HL-60 (cell line): ENCODE measurements at regions not wholly inside any gene's neighbourhood (a gene's known extent, or its start where the extent isn't known, plus 50 kb on each side); places are given as distances from the start of the nearest gene placed in this dataset.

Experiments
- DNase-seq, 2 experiments: peaks; one replicate each; pipeline ENCODE4 v3.0.0-alpha.2; 2010 to 2020; ENCODE audit warnings: low read depth in 1 of 2, low spot score in 1 of 2
- H3K27ac ChIP-seq: fragments of 250-450 bp; sonication (Bioruptor Pico); replicated peaks from 2 replicates; pipeline ENCODE4 v1.5.1; 2020; ENCODE audit warnings: mild to moderate bottlenecking, moderate library complexity
- H3K27me3 ChIP-seq: fragments of 250-450 bp; sonication (Bioruptor Pico); 2 replicates; pipeline ENCODE4 v1.5.1; 2021; ENCODE audit warnings: mild to moderate bottlenecking, moderate library complexity; ENCODE audit not compliant: insufficient read depth, poor library complexity, severe bottlenecking
- H3K4me3 ChIP-seq: replicated peaks from 2 replicates; pipeline ENCODE4 v1.5.1; 2011; ENCODE audit warnings: mild to moderate bottlenecking, control low read depth, low read length; ENCODE audit not compliant: insufficient read depth
- CTCF ChIP-seq: IDR thresholded peaks from one replicate; pipeline ENCODE4 v1.5.1; 2011; ENCODE audit warnings: low read length, control low read depth, inconsistent platforms; ENCODE audit not compliant: insufficient read depth
- GABPA ChIP-seq: IDR thresholded peaks from 2 replicates; pipeline ENCODE4 v1.6.1; 2012; ENCODE audit warnings: low read depth
- POLR2AphosphoS5 ChIP-seq: IDR thresholded peaks from 2 replicates; pipeline ENCODE4 v1.6.1; 2012; ENCODE audit warnings: low read depth
- SPI1 ChIP-seq: IDR thresholded peaks from 2 replicates; pipeline ENCODE4 v1.6.1; 2012; ENCODE audit warnings: low read depth, mild to moderate bottlenecking, borderline replicate concordance
- TF ChIP-seq, protein P1 (sequence below): IDR thresholded peaks from 2 replicates; pipeline ENCODE4 v1.6.1; 2012; ENCODE audit warnings: low read depth; ENCODE audit not compliant: insufficient replicate concordance

GRCh38 chr2:81304154-81304830, 999.7 kb upstream of the LRRTM1 start:
- Histone ChIP-seq H3K27ac (no peak overlapping the region), H3K4me3 (no peak overlapping the region), H3K27me3 (no peaks in the 10 kb centered on the region)
- no peak for TF ChIP-seq POLR2AphosphoS5
- DNase-seq, result no peak

- TF ChIP-seq GABPA, result no peak
- no peak for TF ChIP-seq SPI1
- no peak for TF ChIP-seq POLR2AphosphoS5
- TF ChIP-seq, protein P1, sequence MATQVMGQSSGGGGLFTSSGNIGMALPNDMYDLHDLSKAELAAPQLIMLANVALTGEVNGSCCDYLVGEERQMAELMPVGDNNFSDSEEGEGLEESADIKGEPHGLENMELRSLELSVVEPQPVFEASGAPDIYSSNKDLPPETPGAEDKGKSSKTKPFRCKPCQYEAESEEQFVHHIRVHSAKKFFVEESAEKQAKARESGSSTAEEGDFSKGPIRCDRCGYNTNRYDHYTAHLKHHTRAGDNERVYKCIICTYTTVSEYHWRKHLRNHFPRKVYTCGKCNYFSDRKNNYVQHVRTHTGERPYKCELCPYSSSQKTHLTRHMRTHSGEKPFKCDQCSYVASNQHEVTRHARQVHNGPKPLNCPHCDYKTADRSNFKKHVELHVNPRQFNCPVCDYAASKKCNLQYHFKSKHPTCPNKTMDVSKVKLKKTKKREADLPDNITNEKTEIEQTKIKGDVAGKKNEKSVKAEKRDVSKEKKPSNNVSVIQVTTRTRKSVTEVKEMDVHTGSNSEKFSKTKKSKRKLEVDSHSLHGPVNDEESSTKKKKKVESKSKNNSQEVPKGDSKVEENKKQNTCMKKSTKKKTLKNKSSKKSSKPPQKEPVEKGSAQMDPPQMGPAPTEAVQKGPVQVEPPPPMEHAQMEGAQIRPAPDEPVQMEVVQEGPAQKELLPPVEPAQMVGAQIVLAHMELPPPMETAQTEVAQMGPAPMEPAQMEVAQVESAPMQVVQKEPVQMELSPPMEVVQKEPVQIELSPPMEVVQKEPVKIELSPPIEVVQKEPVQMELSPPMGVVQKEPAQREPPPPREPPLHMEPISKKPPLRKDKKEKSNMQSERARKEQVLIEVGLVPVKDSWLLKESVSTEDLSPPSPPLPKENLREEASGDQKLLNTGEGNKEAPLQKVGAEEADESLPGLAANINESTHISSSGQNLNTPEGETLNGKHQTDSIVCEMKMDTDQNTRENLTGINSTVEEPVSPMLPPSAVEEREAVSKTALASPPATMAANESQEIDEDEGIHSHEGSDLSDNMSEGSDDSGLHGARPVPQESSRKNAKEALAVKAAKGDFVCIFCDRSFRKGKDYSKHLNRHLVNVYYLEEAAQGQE, result no peak
- no peak for TF ChIP-seq CTCF
- no peaks in the 10 kb centered on the region for H3K27me3 ChIP-seq
- no peak for DNase-seq
- no peak overlapping the region for H3K4me3 ChIP-seq
- H3K27ac ChIP-seq, result no peak overlapping the region
Observed at GRCh38 chr2:81303321-81303720, 998.8 kb upstream of the LRRTM1 start.

- Histone ChIP-seq H3K27ac (no peak overlapping the region), H3K4me3 (no peak overlapping the region)
- DNase-seq, result no peak
Observed at GRCh38 chr2:81299841-81300240, 995.3 kb upstream of the LRRTM1 start.

More at GRCh38 chr2:81299841-81300240, 995.3 kb upstream of the LRRTM1 start:
- no peaks in the 10 kb centered on the region for H3K27me3 ChIP-seq
- TF ChIP-seq POLR2AphosphoS5, result no peak
- no peak for TF ChIP-seq GABPA
- TF ChIP-seq CTCF, result no peak
- TF ChIP-seq, protein P1, result no peak
- no peak for TF ChIP-seq SPI1
